Activated CD4-positive, alpha-beta T cell treated with anti-CD3 and anti-CD28 coated beads for 36 hours (primary cell): ENCODE measurements at regions not wholly inside any gene's neighbourhood (a gene's known extent, or its start where the extent isn't known, plus 50 kb on each side); places are given as distances from the start of the nearest gene placed in this dataset.
"Not testable (repeated sequence)": the region's sequence is repeated elsewhere in the genome, so short reads cannot be mapped to it uniquely, and the experiment has no call there.

ENCODE experiments used
- ATAC-seq: fragments of 200-7000 bp; cut with Tn5 transposase; one replicate; pipeline ENCODE4 v1.10.0; 2021; ENCODE audit warnings: mild to moderate bottlenecking, moderate library complexity
- CTCF ChIA-PET: fragments of 350-600 bp; sonication (Branson Sonifier 250); formaldehyde crosslinking; loops from one replicate; lab custom pipeline; 2021; ENCODE audit warnings: antibody characterized with exemption; lab: Charles Lee
- POLR2A ChIA-PET: fragments of 350-600 bp; sonication (Branson Sonifier 250); formaldehyde crosslinking; loops from one replicate; lab custom pipeline; 2021; ENCODE audit warnings: antibody characterized with exemption, inconsistent platforms; lab: Charles Lee
- DNase-seq: peaks from one replicate; pipeline ENCODE4 v3.0.0-alpha.2; 2020
- H3K27ac Mint-ChIP-seq: one replicate; pipeline ENCODE4 v1.8.0; 2021; ENCODE audit warnings: mixed read lengths
- H3K27me3 Mint-ChIP-seq: one replicate; pipeline ENCODE4 v1.8.0; 2021; ENCODE audit warnings: mixed read lengths
- H3K36me3 Mint-ChIP-seq: one replicate; pipeline ENCODE4 v1.8.0; 2021; ENCODE audit warnings: low read depth, mixed read lengths
- H3K4me1 Mint-ChIP-seq: one replicate; pipeline ENCODE4 v1.8.0; 2021; ENCODE audit warnings: mixed read lengths
- H3K4me3 Mint-ChIP-seq: one replicate; pipeline ENCODE4 v1.8.0; 2021; ENCODE audit warnings: mild to moderate bottlenecking, moderate library complexity, mixed read lengths
- H3K9me3 Mint-ChIP-seq: one replicate; pipeline ENCODE4 v1.8.0; 2021; ENCODE audit warnings: low read depth, mixed read lengths
- intact Hi-C, 2 experiments: fragments of 100-400 bp; cut with DNase I in 1 of 2; cut with micrococcal nuclease in 1 of 2; formaldehyde crosslinking; loops; one replicate each; pipeline versions ENCODE4 v1.14.2 to v1.15.1; 2022 to 2024; cut with DNase I, micrococcal nuclease

DNA sequence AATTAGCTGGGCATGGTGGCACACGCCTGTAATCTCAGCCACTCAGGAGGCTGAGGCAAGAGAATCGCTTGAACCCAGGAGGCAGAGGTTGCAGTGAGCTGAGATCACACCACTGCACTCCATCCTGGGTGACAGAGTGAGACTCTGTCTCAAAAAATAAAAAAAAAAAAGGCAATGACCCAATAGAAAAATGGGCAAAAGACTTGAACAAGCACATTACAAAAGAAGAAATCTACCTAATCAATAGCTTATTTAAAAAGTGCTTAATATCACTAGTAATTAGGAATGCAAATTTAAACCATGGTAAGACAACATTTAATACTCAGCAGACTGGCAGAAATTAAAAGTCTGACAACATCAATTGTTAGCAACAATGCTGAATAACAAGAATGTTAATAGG, 163.6 kb upstream of the C11orf58 start:
- POLR2A ChIA-PET, H3K36me3 Mint-ChIP-seq, H3K27ac Mint-ChIP-seq, H3K4me1 Mint-ChIP-seq, intact Hi-C loops, H3K9me3 Mint-ChIP-seq, CTCF ChIA-PET, H3K27me3 Mint-ChIP-seq, DNase-seq, H3K4me3 Mint-ChIP-seq, ATAC-seq: not testable (repeated sequence)

DNA sequence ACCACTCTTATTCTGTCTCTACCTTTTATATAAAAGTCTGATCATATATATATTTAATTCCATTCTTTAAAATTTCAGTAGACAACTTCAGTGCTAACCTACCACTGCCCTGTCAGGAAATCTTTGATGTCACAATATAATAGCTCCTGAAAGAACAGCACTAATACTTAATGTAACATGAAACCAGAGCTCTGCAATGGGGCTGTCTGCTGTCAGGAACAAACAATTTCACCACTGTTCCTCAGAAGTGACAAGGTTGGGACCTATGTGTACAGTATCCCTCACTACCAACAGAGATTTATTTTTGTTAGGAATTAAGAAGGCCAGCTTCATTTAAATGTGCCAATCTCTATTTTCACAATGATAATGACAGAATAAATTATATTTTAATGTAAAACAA, 165.5 kb upstream of the C11orf58 start:
- CTCF ChIA-PET: interaction anchor here (1.2 kb wide), 1 partner anchor 41 kb away, joined by 3 read pairs; no protein-coding TSS in a partner anchor
- ATAC-seq (no peak), DNase-seq (no peak)
- intact Hi-C loops: no loop called here
- Mint-ChIP-seq H3K36me3 (no peaks in the 10 kb centered on the region), H3K27ac (no peak overlapping the region), H3K4me3 (no peak overlapping the region), H3K27me3 (peaks cover 5% of the 10 kb centered on the region), H3K9me3 (no peaks in the 10 kb centered on the region), H3K4me1 (no peaks in the 10 kb centered on the region)
- POLR2A ChIA-PET: no interaction called here

- no peak overlapping the region for H3K4me3 Mint-ChIP-seq
- intact Hi-C loops: no loop called here
- POLR2A ChIA-PET: no interaction called here
Observed at GRCh38 chr11:16561150-16561549, 177.3 kb upstream of the C11orf58 start.

DNA sequence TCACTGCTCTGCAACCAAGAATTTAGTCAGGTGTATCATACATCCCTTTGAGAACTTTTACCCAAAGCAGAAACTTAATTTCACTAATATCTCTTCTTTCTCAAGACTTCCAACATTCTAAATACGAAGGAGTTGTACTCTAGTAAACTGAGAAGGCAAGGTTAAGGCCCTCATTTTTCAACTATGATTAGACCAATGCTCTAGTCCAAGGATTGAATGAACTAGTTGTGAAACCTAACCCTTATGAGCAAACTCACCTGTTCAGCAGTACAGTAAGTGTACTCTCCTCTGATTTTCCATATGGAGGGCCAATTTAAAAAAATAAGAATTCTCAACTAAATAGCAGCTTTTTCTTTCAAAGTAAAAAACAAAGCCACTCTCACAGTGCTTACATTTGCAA, 180.0 kb upstream of the C11orf58 start:
- Mint-ChIP-seq H3K36me3 (no peaks in the 10 kb centered on the region), H3K27me3 (no peaks in the 10 kb centered on the region), H3K27ac (no peak overlapping the region), H3K4me1 (no peaks in the 10 kb centered on the region), H3K4me3 (no peak overlapping the region), H3K9me3 (no peaks in the 10 kb centered on the region)
- ChIA-PET CTCF (interaction anchor here (0.6 kb wide), 1 partner anchor 163 kb away, joined by 3 read pairs; no protein-coding TSS in a partner anchor), POLR2A (no interaction called here)
- DNase-seq (no peak), ATAC-seq (no peak)
- intact Hi-C loops: no loop called here

More at GRCh38 chr11:16561150-16561549, 177.3 kb upstream of the C11orf58 start:
- Mint-ChIP-seq H3K36me3 (no peaks in the 10 kb centered on the region), H3K27me3 (no peaks in the 10 kb centered on the region), H3K9me3 (no peaks in the 10 kb centered on the region), H3K4me1 (no peaks in the 10 kb centered on the region), H3K27ac (no peak overlapping the region)
- no peak for DNase-seq
- no peak for ATAC-seq
- CTCF ChIA-PET: no interaction called here

DNA sequence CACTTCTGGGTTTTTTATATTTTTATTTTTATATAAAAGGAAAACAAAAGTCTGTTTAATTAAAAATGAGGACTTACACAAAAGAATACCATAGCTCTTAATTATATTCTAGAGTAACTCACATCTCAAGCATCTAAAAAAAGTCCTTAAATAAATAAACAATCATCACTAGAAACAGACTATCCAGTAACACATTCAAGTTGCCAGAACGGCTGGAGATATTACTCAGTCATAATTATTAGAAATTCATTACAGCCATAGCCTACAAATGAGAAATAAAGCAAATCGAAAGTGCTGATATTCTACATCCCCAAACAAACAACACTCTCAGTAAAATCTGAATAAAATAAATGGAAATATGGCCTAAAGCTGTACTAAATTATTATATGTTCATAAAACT, 182.5 kb upstream of the C11orf58 start:
- H3K27ac Mint-ChIP-seq: no peak overlapping the region
- CTCF ChIA-PET: no interaction called here
- H3K36me3 Mint-ChIP-seq: no peaks in the 10 kb centered on the region
- H3K4me1 Mint-ChIP-seq: no peaks in the 10 kb centered on the region
- POLR2A ChIA-PET: no interaction called here
- ATAC-seq: no peak
- H3K4me3 Mint-ChIP-seq: no peak overlapping the region
- intact Hi-C loops: no loop called here
- H3K9me3 Mint-ChIP-seq: no peaks in the 10 kb centered on the region
- no peaks in the 10 kb centered on the region for H3K27me3 Mint-ChIP-seq
- DNase-seq: no peak

- Mint-ChIP-seq H3K4me3 (no peak overlapping the region), H3K36me3 (no peaks in the 10 kb centered on the region), H3K9me3 (no peaks in the 10 kb centered on the region), H3K27ac (no peak overlapping the region), H3K27me3 (no peaks in the 10 kb centered on the region), H3K4me1 (no peaks in the 10 kb centered on the region)
- intact Hi-C loops: no loop called here
- no peak for ATAC-seq
- ChIA-PET CTCF (no interaction called here), POLR2A (no interaction called here)
- DNase-seq: no peak
Observed at GRCh38 chr11:16554361-16554760, 184.1 kb upstream of the C11orf58 start.

- ChIA-PET POLR2A (no interaction called here), CTCF (no interaction called here)
- Mint-ChIP-seq H3K4me1 (no peaks in the 10 kb centered on the region), H3K4me3 (no peak overlapping the region), H3K27me3 (no peaks in the 10 kb centered on the region), H3K36me3 (no peaks in the 10 kb centered on the region), H3K27ac (no peak overlapping the region), H3K9me3 (peaks cover 4% of the 10 kb centered on the region)
- intact Hi-C loops: no loop called here
- DNase-seq: no peak
- no peak for ATAC-seq
Observed at GRCh38 chr11:16547879-16548278, 190.6 kb upstream of the C11orf58 start.

- H3K4me1 Mint-ChIP-seq: no peaks in the 10 kb centered on the region
- no peaks in the 10 kb centered on the region for H3K27me3 Mint-ChIP-seq
- DNase-seq (no peak), ATAC-seq (no peak)
- no peak overlapping the region for H3K27ac Mint-ChIP-seq
- CTCF ChIA-PET: interaction anchor here (0.5 kb wide), 1 partner anchor 976 kb away, joined by 3 read pairs; no protein-coding TSS in a partner anchor
- H3K4me3 Mint-ChIP-seq: no peak overlapping the region
- intact Hi-C loops: no loop called here
- POLR2A ChIA-PET: no interaction called here
- H3K36me3 Mint-ChIP-seq: no peaks in the 10 kb centered on the region
- peaks cover 11% of the 10 kb centered on the region for H3K9me3 Mint-ChIP-seq
Observed at GRCh38 chr11:16543642-16544041, 187.3 kb upstream of the SOX6 start.

DNA sequence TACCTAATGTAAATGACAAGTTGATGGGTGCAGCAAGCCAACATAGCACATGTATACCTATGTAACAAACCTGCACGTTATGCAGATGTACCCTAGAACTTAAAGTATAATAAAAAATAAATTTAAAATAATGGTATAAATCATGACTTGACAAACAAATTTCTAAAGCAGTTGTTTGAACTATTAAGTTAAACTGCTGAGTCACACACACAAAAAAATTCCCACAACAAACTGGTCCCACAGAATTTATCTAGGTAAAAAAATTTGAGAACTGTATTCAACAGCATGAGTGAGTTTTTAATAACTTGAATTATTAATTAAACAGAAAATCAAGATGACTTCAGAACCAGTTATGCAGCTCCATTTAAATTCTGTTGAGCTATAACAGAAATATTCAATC, 186.0 kb upstream of the SOX6 start:
- H3K4me1 Mint-ChIP-seq: no peaks in the 10 kb centered on the region
- ATAC-seq: no peak
- no peak overlapping the region for H3K27ac Mint-ChIP-seq
- ChIA-PET POLR2A (no interaction called here), CTCF (no interaction called here)
- H3K36me3 Mint-ChIP-seq: no peaks in the 10 kb centered on the region
- intact Hi-C loops: no loop called here
- DNase-seq: no peak
- H3K4me3 Mint-ChIP-seq: no peak overlapping the region
- H3K27me3 Mint-ChIP-seq: no peaks in the 10 kb centered on the region
- H3K9me3 Mint-ChIP-seq: peaks cover 11% of the 10 kb centered on the region

GRCh38 chr11:16536513-16536912, 180.2 kb upstream of the SOX6 start:
- no peaks in the 10 kb centered on the region for H3K4me1 Mint-ChIP-seq
- no peak overlapping the region for H3K27ac Mint-ChIP-seq
- ATAC-seq (no peak), DNase-seq (no peak)
- no peaks in the 10 kb centered on the region for H3K27me3 Mint-ChIP-seq
- POLR2A ChIA-PET: no interaction called here
- H3K9me3 Mint-ChIP-seq: peaks cover 7% of the 10 kb centered on the region
- CTCF ChIA-PET: no interaction called here
- intact Hi-C loops: no loop called here
- H3K36me3 Mint-ChIP-seq: no peaks in the 10 kb centered on the region
- H3K4me3 Mint-ChIP-seq: no peak overlapping the region

DNA sequence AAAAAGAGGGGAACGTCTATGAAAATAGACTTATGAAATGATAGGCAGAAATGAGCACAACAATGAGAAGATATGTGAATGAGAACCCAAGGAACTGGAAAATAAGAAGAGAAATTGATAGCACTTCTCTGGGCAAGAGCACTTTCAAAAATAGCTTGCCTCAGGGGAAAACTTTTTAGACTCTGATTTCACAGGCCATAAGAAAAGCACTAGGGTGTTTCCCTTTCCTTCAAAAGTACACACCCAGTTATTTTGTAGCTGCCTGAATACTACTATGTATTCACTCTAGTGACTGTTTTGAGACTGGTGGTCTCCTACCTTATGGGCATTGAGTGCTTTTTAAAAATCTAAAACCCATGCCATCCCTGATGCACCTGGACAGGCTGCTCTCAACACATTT, 172.3 kb upstream of the SOX6 start:
- H3K4me3 Mint-ChIP-seq: no peak overlapping the region
- DNase-seq: no peak
- intact Hi-C loops: no loop called here
- ChIA-PET POLR2A (no interaction called here), CTCF (no interaction called here)
- H3K4me1 Mint-ChIP-seq: no peaks in the 10 kb centered on the region
- H3K27ac Mint-ChIP-seq: no peak overlapping the region
- no peaks in the 10 kb centered on the region for H3K36me3 Mint-ChIP-seq
- H3K9me3 Mint-ChIP-seq: peaks cover 2% of the 10 kb centered on the region
- H3K27me3 Mint-ChIP-seq: peaks cover 2% of the 10 kb centered on the region
- no peak for ATAC-seq

DNA sequence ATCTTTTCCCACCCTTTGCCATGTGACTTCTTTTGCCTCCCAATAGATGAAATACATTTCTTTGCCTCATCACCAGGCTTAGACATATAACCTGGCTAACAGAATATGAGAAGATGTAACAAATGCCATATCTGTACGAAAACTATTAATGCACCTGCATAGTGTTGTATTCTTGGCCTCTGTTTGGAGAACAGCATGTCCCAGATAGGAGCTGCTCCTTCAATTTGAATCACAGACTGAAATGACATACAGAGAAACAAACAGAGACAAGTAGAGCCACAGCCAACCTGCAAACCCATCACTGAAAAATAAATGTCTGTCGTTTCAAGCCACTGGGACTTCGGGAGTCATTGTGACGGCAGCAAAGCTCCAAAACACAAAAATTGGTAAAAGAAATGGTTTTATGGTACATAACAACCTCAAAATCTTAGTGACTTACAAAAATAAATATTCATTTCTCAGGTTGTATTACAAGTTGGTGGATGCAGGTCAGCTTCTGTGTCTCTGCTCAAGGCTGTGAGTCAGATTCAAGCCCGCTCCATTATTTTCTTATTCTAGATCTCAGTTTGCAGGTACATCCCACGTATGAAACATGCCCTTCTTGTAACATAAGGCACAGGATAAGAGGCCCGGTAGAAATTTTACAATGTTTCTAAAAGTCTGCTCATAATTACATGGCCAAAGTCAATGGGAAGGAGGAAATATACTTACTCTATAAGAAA, 171.3 kb upstream of the SOX6 start:
- POLR2A ChIA-PET: no interaction called here
- Mint-ChIP-seq H3K9me3 (peaks cover 2% of the 10 kb centered on the region), H3K4me3 (no peak overlapping the region), H3K27me3 (peaks cover 2% of the 10 kb centered on the region), H3K36me3 (no peaks in the 10 kb centered on the region), H3K4me1 (no peaks in the 10 kb centered on the region), H3K27ac (no peak overlapping the region)
- no peak for DNase-seq
- ATAC-seq: no peak
- intact Hi-C loops: no loop called here
- CTCF ChIA-PET: no interaction called here
